OCI-LY7 (cell line): ENCODE measurements at regions not wholly inside any gene's neighbourhood (a gene's known extent, or its start where the extent isn't known, plus 50 kb on each side); places are given as distances from the start of the nearest gene placed in this dataset.
A peak's percentile ranks its signal among the peaks of the same experiment; 100 is the strongest.

Experiments used
- BruUV-seq: library from RNA; stranded (reverse); fragments of 400-500 nt; replicated peaks from 2 replicates; lab custom pipeline; 2021; lab: Mats Ljungman, UMichigan
- CTCF ChIA-PET: fragments of 300-600 bp; sonication (Branson Sonifier 250); formaldehyde crosslinking; loops from one replicate; lab custom pipeline; 2022; ENCODE audit warnings: antibody characterized with exemption; ENCODE audit not compliant: unreplicated experiment; lab: Charles Lee
- POLR2A ChIA-PET: fragments of 300-600 bp; sonication (Branson Sonifier 250); formaldehyde crosslinking; loops from one replicate; lab custom pipeline; 2022; ENCODE audit warnings: antibody characterized with exemption; lab: Charles Lee
- DNase-seq: peaks from one replicate; pipeline ENCODE4 v3.0.0-alpha.2; 2015; ENCODE audit warnings: low spot score
- H2AFZ ChIP-seq: fragments of 200-600 bp; sonication (generic), shearing (Covaris generic); 2 replicates; pipeline ENCODE4 v1.6.1; 2014; ENCODE audit warnings: mild to moderate bottlenecking, antibody characterized with exemption, low read length, moderate library complexity
- H3K27ac ChIP-seq: fragments of 200-600 bp; sonication (generic); 2 replicates; pipeline ENCODE4 v1.5.1; 2014; ENCODE audit warnings: mixed run types, low read depth, mild to moderate bottlenecking, moderate library complexity, low read length, inconsistent platforms; ENCODE audit not compliant: poor library complexity, severe bottlenecking
- H3K36me3 ChIP-seq: fragments of 200-600 bp; sonication (generic); 2 replicates; pipeline ENCODE4 v1.6.1; 2014; ENCODE audit warnings: mild to moderate bottlenecking, antibody characterized with exemption, low read length, moderate library complexity, mixed read lengths; ENCODE audit not compliant: insufficient read depth
- H3K4me1 ChIP-seq: fragments of 200-600 bp; sonication (generic); 2 replicates; pipeline ENCODE4 v1.5.1; 2014; ENCODE audit warnings: mild to moderate bottlenecking, low read length; ENCODE audit not compliant: insufficient read depth, poor library complexity, severe bottlenecking
- H3K4me2 ChIP-seq: fragments of 200-600 bp; sonication (generic); 2 replicates; pipeline ENCODE4 v1.6.1; 2014; ENCODE audit warnings: mild to moderate bottlenecking, low read length
- H3K4me3 ChIP-seq: fragments of 200-600 bp; sonication (generic); 2 replicates; pipeline ENCODE4 v1.5.1; 2014; ENCODE audit warnings: mild to moderate bottlenecking, low read depth, low read length; ENCODE audit not compliant: poor library complexity, severe bottlenecking
- H3K79me2 ChIP-seq: fragments of 200-600 bp; sonication (generic); 2 replicates; pipeline ENCODE4 v1.6.1; 2016; ENCODE audit warnings: low read depth, mild to moderate bottlenecking, low read length, moderate library complexity, mixed read lengths; ENCODE audit not compliant: insufficient read depth
- H3K9me2 ChIP-seq: fragments of 200-600 bp; sonication (generic); 2 replicates; pipeline ENCODE4 v1.6.1; 2016; ENCODE audit warnings: mild to moderate bottlenecking, low read length, mixed read lengths; ENCODE audit not compliant: insufficient read depth
- H3K9me3 ChIP-seq: fragments of 200-600 bp; sonication (generic); 2 replicates; pipeline ENCODE4 v1.6.1; 2014; ENCODE audit warnings: mild to moderate bottlenecking, mixed run types, low read length, mixed read lengths
- H4K20me1 ChIP-seq: fragments of 200-600 bp; sonication (generic); 2 replicates; pipeline ENCODE4 v1.6.1; 2014; ENCODE audit warnings: mild to moderate bottlenecking, antibody characterized with exemption, low read length, moderate library complexity, mixed read lengths; ENCODE audit not compliant: insufficient read depth
- EZH2phosphoT487 ChIP-seq: fragments of 200-600 bp; sonication (generic); IDR thresholded peaks from 2 replicates; pipeline ENCODE4 v1.6.1; 2018; ENCODE audit warnings: low read depth, borderline replicate concordance, mild to moderate bottlenecking, mixed run types, antibody characterized with exemption, low read length, moderate library complexity, mixed read lengths
- intact Hi-C: fragments of 100-400 bp; cut with micrococcal nuclease; formaldehyde crosslinking; loops from one replicate; pipeline ENCODE4 v1.10.0; 2022; ENCODE audit not compliant: unreplicated experiment
- TF ChIP-seq, protein P1 (sequence below): fragments of 200-600 bp; sonication (generic); conservative IDR thresholded peaks from 2 replicates; pipeline ENCODE4 v1.5.1; 2014; ENCODE audit warnings: mild to moderate bottlenecking, antibody characterized with exemption, low read length, moderate library complexity, mixed read lengths

- Histone ChIP-seq H3K4me2 (no peak overlapping the region), H2AFZ (no peak overlapping the region), H3K9me2 (no peaks in the 10 kb centered on the region), H3K36me3 (no peaks in the 10 kb centered on the region), H3K79me2 (no peaks in the 10 kb centered on the region), H3K9me3 (no peaks in the 10 kb centered on the region), H3K4me3 (no peak overlapping the region), H3K27ac (no peak overlapping the region), H4K20me1 (no peaks in the 10 kb centered on the region), H3K4me1 (peaks cover 13% of the 10 kb centered on the region)
- intact Hi-C loops: no loop called here
- no TSS peak for BruUV-seq
- DNase-seq: no peak
- ChIA-PET POLR2A (no interaction called here), CTCF (no interaction called here)
- TF ChIP-seq, protein P1, sequence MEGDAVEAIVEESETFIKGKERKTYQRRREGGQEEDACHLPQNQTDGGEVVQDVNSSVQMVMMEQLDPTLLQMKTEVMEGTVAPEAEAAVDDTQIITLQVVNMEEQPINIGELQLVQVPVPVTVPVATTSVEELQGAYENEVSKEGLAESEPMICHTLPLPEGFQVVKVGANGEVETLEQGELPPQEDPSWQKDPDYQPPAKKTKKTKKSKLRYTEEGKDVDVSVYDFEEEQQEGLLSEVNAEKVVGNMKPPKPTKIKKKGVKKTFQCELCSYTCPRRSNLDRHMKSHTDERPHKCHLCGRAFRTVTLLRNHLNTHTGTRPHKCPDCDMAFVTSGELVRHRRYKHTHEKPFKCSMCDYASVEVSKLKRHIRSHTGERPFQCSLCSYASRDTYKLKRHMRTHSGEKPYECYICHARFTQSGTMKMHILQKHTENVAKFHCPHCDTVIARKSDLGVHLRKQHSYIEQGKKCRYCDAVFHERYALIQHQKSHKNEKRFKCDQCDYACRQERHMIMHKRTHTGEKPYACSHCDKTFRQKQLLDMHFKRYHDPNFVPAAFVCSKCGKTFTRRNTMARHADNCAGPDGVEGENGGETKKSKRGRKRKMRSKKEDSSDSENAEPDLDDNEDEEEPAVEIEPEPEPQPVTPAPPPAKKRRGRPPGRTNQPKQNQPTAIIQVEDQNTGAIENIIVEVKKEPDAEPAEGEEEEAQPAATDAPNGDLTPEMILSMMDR: no peak
- no peak for TF ChIP-seq EZH2phosphoT487
These were observed 124.2 kb upstream of the SGK1 start for GRCh38 chr6:134442073-134442472.

DNA sequence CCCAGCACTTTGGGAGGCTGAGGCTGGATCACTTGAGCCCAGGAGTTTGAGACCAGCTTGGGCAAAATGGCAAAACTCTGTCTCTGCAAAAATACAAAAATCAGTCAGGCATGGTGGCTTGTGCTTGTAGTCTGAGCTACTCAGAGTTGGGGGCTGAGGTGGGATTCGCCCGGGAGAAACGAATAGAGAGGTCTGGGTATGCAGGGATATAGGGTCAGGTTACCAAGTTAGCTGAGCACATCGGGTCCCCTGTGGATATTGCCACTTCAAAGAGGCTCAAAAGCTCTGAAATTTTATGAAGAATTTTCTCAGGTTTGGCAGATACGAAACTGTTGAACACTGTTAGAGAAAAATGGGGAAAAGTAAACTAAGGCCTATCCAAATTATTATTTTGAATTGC, 120.9 kb upstream of the SGK1 start:
- H3K9me2 ChIP-seq: no peaks in the 10 kb centered on the region
- intact Hi-C loops: no loop called here
- H3K4me3 ChIP-seq: no peak overlapping the region
- no TSS peak for BruUV-seq
- H3K4me1 ChIP-seq: peaks cover 20% of the 10 kb centered on the region
- TF ChIP-seq, protein P1: no peak
- TF ChIP-seq EZH2phosphoT487: no peak
- no peak overlapping the region for H3K4me2 ChIP-seq
- no peak for DNase-seq
- H3K27ac ChIP-seq: no peak overlapping the region
- POLR2A ChIA-PET: no interaction called here
- H3K79me2 ChIP-seq: no peaks in the 10 kb centered on the region
- no peaks in the 10 kb centered on the region for H4K20me1 ChIP-seq
- H3K9me3 ChIP-seq: no peaks in the 10 kb centered on the region
- no peak overlapping the region for H2AFZ ChIP-seq
- CTCF ChIA-PET: interaction anchor here (0.6 kb wide), 1 partner anchor 490 kb away, joined by 3 read pairs; no protein-coding TSS in a partner anchor
- no peaks in the 10 kb centered on the region for H3K36me3 ChIP-seq

GRCh38 chr6:134437376-134437775, 119.5 kb upstream of the SGK1 start:
- Histone ChIP-seq H4K20me1 (no peaks in the 10 kb centered on the region), H3K79me2 (no peaks in the 10 kb centered on the region), H3K4me3 (no peak overlapping the region), H3K9me2 (no peaks in the 10 kb centered on the region), H3K4me2 (peak overlapping the region; percentile 58), H3K36me3 (no peaks in the 10 kb centered on the region), H3K9me3 (no peaks in the 10 kb centered on the region), H3K27ac (no peak overlapping the region), H2AFZ (peak overlapping the region; percentile 90; the same call in 1 of the 2 replicates), H3K4me1 (peaks cover 20% of the 10 kb centered on the region)
- ChIA-PET CTCF (no interaction called here), POLR2A (interaction anchor here (0.5 to 1.7 kb wide), 8 partner anchors 11 to 593 kb away, joined by 3 to 4 read pairs (median 3); no protein-coding TSS in a partner anchor)
- intact Hi-C loops: no loop called here
- no TSS peak for BruUV-seq
- peak; percentile 20 for DNase-seq
- no peak for TF ChIP-seq EZH2phosphoT487
- TF ChIP-seq, protein P1: 0 out of 2 replicates have a peak, but pooled peaks have one; percentile 20
